Adrenal gland (tissue), 5 donors: ENCODE measurements at regions not wholly inside any gene's neighbourhood (a gene's known extent, or its start where the extent isn't known, plus 50 kb on each side); places are given as distances from the start of the nearest gene placed in this dataset.

Experiments
- POLR2A ChIP-seq, 2 donors: fragments of 450-650 bp; IDR thresholded peaks; one replicate each; pipeline ENCODE4 v1.6.1; 2017; ENCODE audit warnings: antibody characterized with exemption in 2 of 2, mild to moderate bottlenecking in 2 of 2, moderate library complexity in 1 of 2
- TF ChIP-seq, protein P1 (sequence below), 6 experiments: fragments of 450-650 bp in 4 of 6; fragments of 200-600 bp in 2 of 6; sonication (generic) in 1 of 6; IDR thresholded peaks; 1 replicate in 5 of 6; 2 replicates in 1 of 6; pipeline versions ENCODE4 v1.5.1 to v1.8.0; 2016 to 2021; ENCODE audit warnings: antibody characterized with exemption in 6 of 6, mild to moderate bottlenecking in 2 of 6, moderate library complexity in 1 of 6
- donor health status: DM: no; HTN: no; CAD: no.

DNA sequence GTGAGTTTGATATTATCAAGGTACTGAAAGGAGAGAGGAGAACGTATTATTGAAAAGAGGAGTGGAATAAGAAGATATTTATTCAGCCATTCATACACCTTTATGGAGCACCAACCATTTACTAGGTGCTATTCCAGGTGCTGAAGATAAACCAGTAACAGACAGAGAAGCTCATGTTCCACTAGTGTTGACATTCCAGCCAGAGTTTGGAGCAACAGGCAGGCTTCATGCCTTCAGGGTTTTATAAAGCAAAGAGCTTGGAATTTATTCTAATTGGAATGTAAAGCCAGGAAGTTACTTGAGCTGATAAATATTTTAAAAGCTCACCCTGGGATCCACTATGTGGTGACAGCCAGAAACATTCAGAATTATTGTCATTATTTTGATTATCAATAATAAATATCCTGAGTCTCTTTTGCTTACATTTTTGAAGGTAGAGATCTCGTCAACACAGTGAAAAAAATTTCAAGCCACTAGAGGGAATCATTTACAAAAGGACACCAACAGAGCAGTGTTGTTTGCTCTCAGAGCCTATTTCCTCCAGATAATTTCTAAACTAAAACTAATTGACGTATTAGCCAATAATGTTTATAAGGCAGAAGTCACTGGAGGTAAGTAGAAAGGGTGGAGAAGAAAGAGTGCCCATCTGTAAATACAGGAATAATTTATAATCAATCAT lies 172.0 kb downstream of the KCNA4 start:
- TF ChIP-seq, protein P1, sequence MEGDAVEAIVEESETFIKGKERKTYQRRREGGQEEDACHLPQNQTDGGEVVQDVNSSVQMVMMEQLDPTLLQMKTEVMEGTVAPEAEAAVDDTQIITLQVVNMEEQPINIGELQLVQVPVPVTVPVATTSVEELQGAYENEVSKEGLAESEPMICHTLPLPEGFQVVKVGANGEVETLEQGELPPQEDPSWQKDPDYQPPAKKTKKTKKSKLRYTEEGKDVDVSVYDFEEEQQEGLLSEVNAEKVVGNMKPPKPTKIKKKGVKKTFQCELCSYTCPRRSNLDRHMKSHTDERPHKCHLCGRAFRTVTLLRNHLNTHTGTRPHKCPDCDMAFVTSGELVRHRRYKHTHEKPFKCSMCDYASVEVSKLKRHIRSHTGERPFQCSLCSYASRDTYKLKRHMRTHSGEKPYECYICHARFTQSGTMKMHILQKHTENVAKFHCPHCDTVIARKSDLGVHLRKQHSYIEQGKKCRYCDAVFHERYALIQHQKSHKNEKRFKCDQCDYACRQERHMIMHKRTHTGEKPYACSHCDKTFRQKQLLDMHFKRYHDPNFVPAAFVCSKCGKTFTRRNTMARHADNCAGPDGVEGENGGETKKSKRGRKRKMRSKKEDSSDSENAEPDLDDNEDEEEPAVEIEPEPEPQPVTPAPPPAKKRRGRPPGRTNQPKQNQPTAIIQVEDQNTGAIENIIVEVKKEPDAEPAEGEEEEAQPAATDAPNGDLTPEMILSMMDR (IDR thresholded peaks at IDR 0.05): no peak
- no peak for TF ChIP-seq POLR2A (IDR thresholded peaks at IDR 0.05)
